Lung microvascular endothelial cell (primary cell): ENCODE measurements at regions not wholly inside any gene's neighbourhood (a gene's known extent, or its start where the extent isn't known, plus 50 kb on each side); places are given as distances from the start of the nearest gene placed in this dataset.
A peak's percentile ranks its signal among the peaks of the same experiment; 100 is the strongest.

Experiments
- DNase-seq, 2 donors: peaks; one replicate each; pipeline versions ENCODE4 v3.0.0 to v3.0.0-alpha.2; 2010; ENCODE audit warnings: low read depth in 2 of 2

DNA sequence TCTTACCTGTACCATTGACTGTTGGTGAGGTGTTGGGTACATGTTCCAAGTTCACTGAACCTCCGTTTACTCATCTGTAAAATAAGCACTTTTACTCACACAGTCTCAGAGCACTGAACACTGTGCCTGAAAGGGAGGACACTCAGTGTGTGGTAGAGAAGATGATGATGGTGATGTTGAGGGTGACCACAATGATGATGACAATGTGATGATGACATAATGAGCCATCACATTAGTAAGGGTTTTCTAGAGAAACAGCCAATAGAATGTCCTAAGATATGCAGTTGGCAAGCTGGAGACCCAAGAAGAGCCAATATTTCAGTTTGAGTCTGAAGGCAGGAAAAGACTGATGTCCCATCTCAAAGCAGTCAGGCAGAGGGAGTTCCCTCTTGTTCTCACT is 315.4 kb upstream of the IGFBP7 start:
- DNase-seq: no peak

- DNase-seq: peak; percentile 2 to 32
These were observed 314.2 kb upstream of the IGFBP7 start for GRCh38 chr4:57424232-57424897.

GRCh38 chr4:57418133-57418532 is 307.9 kb upstream of the IGFBP7 start:
- DNase-seq: no peak

DNA sequence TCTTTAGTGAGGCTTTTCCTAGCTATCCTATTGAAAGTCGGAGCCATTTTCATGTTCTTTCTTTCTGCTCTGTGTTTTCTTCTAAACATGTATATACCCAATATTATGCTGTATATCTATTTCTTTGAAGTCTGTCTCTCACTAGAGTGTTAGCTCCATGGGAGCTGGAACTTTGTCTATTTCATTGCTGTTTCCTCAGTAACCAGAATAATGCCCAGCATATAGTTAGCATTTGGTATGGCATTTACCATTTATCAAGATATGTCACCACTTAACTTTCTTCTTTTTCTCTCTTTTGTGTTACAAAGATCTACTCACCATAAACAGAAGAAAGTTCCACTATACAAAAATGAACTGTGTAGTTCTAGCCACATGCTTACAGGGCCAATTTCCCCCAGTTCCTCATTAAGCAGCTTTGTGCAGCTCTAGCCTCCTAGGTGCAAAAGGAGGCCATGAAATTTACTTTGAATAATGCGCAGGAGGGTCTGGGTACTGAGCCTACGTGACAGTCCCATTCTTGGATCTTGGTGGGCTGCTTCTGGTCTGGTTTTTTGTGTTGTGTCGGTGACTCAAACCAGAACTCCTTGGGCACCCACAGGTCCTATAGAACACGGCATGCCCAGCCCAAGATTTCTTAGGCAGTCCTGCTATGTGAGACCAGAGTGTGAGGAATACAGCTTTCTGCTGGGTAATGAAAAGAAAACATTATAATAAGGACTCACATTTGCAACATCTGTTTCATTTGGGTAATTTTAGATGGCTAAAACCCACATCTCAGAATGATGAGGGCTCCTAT is 302.3 kb upstream of the IGFBP7 start:
- no peak for DNase-seq

DNA sequence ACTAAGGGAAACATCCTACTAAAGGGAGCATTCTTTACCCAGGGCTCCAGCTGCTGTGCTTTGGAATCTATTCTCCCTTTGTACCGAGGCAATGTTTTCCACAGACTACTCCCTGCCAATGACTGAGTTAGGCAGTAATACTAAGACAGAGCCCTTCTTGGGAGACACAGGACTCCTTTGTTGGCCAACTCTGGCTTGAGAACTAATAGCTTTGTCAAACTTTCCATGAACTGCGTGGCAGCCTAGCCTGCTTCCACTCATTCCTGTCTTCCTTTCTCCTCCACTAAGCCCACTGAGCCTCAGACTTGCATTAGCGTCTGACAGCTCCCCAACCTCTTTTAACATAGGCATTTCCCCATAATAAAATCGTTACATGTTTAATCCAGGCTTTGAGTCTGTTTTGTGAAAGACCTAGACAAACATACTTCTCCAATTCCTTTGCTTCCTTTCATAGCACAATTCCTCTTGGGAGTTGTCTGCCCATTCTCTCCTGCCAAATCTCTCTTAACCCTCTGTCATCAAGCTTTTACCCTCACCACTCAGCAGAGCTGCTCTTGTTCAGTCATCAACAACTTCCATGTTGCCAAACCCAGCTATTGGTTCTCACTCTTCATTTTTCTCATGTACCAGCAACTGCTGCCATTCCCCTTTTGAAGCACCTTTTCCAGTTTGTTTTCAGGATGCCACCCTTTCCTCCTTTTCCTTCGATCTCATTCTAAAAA is 300.3 kb upstream of the IGFBP7 start:
- no peak for DNase-seq

DNA sequence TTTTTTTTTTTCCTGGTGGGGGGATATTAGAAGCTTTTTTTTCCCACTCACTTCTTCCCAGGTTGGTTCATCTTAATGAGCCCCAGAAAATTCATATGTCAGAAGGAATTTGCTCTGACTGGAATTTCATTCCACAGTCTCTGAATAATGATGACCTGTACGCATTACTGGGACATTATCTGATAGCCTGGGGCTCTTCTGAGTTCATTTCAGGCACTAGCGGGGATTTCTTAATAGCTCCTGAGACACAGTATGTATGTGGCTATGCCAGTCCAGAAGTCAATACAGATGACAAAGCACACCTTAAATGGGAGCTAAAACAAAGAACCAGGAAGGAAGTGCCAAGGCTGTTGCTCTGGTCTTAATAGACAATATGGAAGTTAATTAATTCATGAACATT is 295.2 kb upstream of the IGFBP7 start:
- no peak for DNase-seq

DNA sequence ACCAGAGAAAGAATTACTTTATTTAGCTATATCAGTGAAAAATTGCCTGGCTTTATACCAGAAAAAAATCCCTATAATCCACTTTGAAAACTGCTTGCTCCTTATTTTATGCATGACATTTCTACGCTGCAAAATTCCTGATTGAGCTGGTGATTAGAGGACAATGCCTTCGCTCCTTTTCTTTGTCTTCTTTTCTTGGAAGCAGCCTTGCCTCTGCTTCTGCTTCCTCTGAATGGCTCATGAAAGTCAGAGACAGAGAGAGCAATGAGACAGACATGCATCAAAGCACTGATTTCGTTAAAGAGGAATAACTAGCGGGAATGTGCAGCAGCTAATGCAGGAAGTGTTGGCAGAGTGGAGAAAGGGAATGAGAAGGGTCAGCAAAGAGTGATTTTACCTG is 294.3 kb upstream of the IGFBP7 start:
- no peak for DNase-seq

- no peak for DNase-seq
These were observed 293.4 kb upstream of the IGFBP7 start for GRCh38 chr4:57403591-57403990.

DNA sequence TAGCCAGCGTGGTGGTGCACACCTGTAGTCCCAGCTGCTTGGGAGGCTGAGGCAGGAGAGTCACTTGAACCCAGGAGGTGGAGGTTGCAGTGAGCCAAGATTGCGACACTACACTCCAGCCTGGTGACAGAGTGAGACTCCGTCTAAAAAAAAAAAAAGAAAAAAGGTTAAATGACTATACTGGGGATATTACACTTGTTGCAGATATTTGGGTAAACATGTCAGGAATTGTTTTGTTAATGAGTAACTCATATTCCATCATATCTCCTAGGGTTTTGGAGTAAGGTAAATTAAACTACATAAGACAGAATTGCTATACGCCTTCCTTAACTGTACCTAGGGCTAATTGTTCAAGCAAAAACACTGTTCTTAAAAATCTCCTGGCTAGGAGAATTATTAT is 291.4 kb upstream of the IGFBP7 start:
- DNase-seq: no peak

DNA sequence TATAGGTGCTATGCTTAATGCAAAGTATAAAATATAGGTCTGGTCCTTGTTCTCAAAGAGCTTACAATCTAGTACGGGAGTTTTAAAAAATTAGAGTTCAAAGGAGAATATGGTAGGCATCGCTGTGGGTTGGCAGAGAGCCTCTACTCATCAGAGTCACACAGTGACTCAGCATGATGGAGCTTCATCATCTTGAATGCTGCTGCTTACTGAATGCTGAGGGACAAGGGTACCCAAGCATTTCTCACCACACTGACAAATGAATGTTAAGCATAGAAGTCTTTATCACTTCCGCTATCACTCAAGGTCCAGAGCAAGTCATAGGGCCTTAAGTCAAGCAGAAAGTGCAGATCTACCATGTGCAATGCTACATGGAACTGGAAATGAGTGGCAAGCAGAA is 268.6 kb upstream of the IGFBP7 start:
- DNase-seq: no peak

GRCh38 chr4:57374866-57375595 is 264.8 kb upstream of the IGFBP7 start:
- DNase-seq: no peak

DNA sequence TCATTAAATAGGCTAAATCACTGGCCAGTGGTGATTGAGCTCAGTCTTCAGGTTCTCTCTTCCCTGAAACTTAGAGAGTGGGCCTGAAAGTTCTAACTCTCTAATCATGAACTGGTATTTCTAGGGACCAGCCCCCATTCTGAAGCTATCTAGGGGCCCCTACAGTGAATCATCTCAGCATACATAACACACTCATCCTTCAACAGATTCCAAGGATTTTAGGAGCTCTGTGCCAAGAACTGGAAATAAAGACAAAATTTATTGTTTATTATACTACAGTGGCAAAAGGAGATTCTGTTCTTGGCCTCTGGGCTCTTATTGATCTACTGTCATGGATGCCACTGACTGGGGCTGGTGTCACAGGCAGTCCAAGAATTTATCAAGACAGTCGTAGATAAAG is 263.8 kb upstream of the IGFBP7 start:
- DNase-seq: no peak

GRCh38 chr4:57371671-57372070 is 261.5 kb upstream of the IGFBP7 start:
- no peak for DNase-seq

DNA sequence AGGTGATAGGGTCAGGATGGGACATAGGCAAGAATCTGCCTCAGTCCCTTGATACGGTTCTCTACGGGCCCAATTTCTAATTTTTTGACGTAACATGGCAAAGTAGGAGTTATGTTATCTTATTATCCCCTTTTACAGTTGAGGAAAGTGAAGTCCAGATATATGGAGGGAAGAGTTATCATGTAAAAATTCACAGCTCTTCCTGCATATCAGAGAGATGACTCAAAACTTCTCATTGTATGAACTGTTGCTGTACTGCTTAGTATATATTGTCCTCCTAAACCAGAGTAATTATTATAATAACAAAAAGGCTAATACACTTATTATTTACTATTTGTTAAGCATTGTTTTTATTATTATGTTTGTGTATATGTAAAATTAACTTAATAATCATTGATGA is 260.5 kb upstream of the IGFBP7 start:
- DNase-seq: no peak

GRCh38 chr4:57369446-57369845 is 259.3 kb upstream of the IGFBP7 start:
- DNase-seq: no peak

- no peak for DNase-seq
These were observed 254.1 kb upstream of the IGFBP7 start for GRCh38 chr4:57364255-57364654.

- no peak for DNase-seq
These were observed 253.2 kb upstream of the IGFBP7 start for GRCh38 chr4:57363346-57363745.

- DNase-seq: no peak
These were observed 250.5 kb upstream of the IGFBP7 start for GRCh38 chr4:57360681-57361080.

DNA sequence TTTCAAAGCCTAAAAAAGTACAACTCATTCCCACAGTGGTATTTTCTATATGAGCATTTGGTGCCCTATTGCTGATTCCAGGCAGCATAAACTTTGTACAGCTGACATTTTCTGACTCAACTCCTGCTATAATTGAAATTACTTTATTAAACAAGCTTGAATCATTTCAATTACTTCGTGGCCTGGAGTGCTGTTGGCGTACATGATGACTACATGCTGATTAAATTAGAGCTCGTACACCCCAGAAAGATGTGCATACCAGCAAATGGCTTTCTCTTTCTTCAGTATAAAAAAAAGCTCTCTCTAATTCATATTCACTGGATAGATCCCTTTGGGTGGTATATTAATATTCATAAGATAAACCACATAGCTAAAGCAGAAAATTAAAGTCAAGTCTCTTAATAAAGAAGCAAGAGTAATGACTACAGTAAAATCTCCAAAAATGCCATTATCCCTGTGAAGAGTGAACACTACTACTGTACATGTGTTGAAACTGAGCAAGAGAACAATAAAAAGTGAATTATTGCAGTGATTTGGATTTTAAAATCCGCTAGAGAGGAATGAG is 245.0 kb upstream of the IGFBP7 start:
- DNase-seq: no peak

DNA sequence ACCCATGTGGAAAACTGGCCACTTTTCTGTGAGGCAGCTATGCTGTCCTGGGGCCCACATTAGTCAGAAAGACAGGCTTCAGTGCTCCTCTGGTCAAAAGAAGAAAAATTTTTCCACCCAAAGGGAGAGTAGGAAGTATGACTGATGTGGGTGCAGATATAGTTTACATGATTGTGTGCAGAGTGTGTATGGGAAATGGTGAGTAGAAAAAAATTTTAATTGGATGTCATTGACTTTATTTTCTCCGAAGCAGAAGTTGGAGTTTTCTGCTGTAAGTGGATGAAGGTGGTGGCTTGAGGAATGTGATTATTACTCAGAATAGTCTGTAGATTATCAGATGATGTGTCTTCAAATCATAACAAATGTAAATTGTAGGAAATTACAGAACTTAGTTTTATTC is 241.5 kb upstream of the IGFBP7 start:
- no peak for DNase-seq

- DNase-seq: no peak
These were observed 234.1 kb upstream of the IGFBP7 start for GRCh38 chr4:57344296-57344695.

DNA sequence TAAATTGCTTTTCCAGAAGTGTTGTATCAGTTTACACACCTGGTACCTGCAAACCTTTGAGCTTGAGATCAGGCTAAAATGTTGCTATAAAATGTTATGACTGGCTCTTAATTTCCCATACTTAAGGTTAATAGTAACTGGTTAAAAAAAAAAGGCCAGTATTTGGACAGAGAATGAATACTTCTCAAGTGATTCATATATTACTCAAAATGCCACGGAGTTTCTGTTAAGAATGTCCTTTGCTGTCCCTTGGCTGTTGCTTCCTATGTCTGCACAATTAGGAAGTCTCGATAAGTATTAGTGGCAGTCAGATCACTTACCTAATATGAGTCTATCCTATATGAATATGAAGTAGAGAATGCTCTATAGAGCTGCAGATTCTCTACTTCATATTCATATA is 232.2 kb upstream of the IGFBP7 start:
- DNase-seq: no peak
